Choroid plexus epithelial cell (primary cell): ENCODE measurements at regions not wholly inside any gene's neighbourhood (a gene's known extent, or its start where the extent isn't known, plus 50 kb on each side); places are given as distances from the start of the nearest gene placed in this dataset.
A peak's percentile ranks its signal among the peaks of the same experiment; 100 is the strongest.

Experiments
- DNase-seq: peaks from one replicate; pipeline ENCODE4 v3.0.0-alpha.2; 2010; ENCODE audit warnings: low read depth
- H3K4me3 ChIP-seq: 2 replicates; pipeline ENCODE4 v1.5.1; 2011; ENCODE audit warnings: low read depth, mild to moderate bottlenecking, control low read depth, low read length, moderate library complexity
- TF ChIP-seq, protein P1 (sequence below): conservative IDR thresholded peaks from 2 replicates; pipeline ENCODE4 v1.5.1; 2011; ENCODE audit warnings: low read depth, mild to moderate bottlenecking, control low read depth, inconsistent platforms, low read length, moderate library complexity

DNA sequence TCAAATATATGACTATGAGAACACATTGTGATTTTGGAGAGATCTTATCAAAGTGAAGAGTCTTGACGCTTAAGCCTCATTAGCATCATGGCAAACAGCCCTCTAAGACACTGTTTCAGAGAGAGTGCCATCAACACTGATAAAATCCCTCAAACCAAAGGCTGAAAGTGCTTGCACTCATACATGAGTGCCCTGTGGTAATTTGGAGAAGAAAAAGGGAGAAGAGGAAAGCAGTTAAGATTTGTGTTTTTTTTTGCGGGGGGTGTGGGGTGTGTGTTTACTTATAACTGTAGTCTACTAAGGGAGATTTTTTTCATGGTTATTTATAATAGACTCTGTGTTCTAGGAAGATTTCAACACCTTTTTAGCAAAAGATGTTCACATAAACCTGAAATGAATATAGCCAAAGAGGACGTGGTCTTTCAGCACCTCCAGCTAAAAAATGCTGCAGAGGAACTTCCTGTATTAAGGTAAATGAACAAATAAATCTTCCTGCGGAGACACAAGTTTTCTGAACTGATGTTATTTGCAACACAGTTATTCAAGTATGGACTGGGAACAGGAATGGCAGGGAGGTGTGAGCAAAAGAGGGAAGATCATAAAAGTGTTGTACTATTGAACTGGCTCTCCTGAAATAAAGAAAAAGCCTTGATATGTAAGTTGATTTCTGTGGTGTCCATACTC, 81.9 kb upstream of the TGFBR2 start:
- TF ChIP-seq, protein P1, sequence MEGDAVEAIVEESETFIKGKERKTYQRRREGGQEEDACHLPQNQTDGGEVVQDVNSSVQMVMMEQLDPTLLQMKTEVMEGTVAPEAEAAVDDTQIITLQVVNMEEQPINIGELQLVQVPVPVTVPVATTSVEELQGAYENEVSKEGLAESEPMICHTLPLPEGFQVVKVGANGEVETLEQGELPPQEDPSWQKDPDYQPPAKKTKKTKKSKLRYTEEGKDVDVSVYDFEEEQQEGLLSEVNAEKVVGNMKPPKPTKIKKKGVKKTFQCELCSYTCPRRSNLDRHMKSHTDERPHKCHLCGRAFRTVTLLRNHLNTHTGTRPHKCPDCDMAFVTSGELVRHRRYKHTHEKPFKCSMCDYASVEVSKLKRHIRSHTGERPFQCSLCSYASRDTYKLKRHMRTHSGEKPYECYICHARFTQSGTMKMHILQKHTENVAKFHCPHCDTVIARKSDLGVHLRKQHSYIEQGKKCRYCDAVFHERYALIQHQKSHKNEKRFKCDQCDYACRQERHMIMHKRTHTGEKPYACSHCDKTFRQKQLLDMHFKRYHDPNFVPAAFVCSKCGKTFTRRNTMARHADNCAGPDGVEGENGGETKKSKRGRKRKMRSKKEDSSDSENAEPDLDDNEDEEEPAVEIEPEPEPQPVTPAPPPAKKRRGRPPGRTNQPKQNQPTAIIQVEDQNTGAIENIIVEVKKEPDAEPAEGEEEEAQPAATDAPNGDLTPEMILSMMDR = no peak
- no peak overlapping the region for H3K4me3 ChIP-seq
- no peak for DNase-seq

DNA sequence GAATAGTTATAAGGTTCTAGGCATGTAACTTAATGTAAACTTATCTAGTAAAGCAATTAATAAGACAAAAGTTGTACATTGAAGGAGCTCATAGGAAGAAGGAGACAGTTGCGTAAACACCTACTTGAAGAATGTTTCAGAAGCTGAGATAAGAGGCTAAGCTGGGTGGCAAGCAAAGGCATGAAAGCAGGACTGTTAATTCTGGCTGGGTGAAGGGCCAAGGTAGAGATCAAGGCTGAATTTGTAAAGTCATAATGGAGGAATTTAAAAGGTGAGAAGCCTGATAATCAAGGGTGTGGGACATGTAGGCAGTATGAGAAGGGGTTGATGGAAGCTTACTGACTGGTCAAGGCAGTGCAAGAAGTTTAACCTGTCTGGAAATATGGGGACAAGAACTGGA, 80.4 kb upstream of the TGFBR2 start:
- no peak overlapping the region for H3K4me3 ChIP-seq
- DNase-seq = no peak
- TF ChIP-seq, protein P1 = no peak

GRCh38 chr3:30527186-30527585, 79.2 kb upstream of the TGFBR2 start:
- DNase-seq = no peak
- TF ChIP-seq, protein P1 = no peak
- H3K4me3 ChIP-seq = no peak overlapping the region

GRCh38 chr3:30527720-30528119, 78.7 kb upstream of the TGFBR2 start:
- H3K4me3 ChIP-seq = no peak overlapping the region
- TF ChIP-seq, protein P1 = no peak
- peak; percentile 41 for DNase-seq

GRCh38 chr3:30530084-30530483, 76.3 kb upstream of the TGFBR2 start:
- DNase-seq = no peak
- TF ChIP-seq, protein P1 = no peak
- H3K4me3 ChIP-seq = no peak overlapping the region

- no peak overlapping the region for H3K4me3 ChIP-seq
- DNase-seq = no peak
- TF ChIP-seq, protein P1 = no peak
Measured at GRCh38 chr3:30531017-30531570, 75.3 kb upstream of the TGFBR2 start.

- no peak for DNase-seq
- no peak overlapping the region for H3K4me3 ChIP-seq
Measured at GRCh38 chr3:30535525-30535924, 70.9 kb upstream of the TGFBR2 start.

More at GRCh38 chr3:30535525-30535924, 70.9 kb upstream of the TGFBR2 start:
- TF ChIP-seq, protein P1 = no peak
